H1 (cell line): ENCODE measurements at regions not wholly inside any gene's neighbourhood (a gene's known extent, or its start where the extent isn't known, plus 50 kb on each side); places are given as distances from the start of the nearest gene placed in this dataset.

Source experiments
- CHD1 ChIP-seq: IDR thresholded peaks from 2 replicates; pipeline ENCODE4 v1.6.1; 2012; ENCODE audit warnings: low read depth, low read length, improper control_type of control experiment
- CREB1 ChIP-seq: IDR thresholded peaks from 2 replicates; pipeline ENCODE4 v1.6.1; 2012; ENCODE audit warnings: inconsistent platforms
- EGR1 ChIP-seq: IDR thresholded peaks from 2 replicates; pipeline ENCODE4 v1.6.1; 2011; ENCODE audit warnings: low read depth, low read length, borderline replicate concordance
- SIRT6 ChIP-seq: IDR thresholded peaks from one replicate; pipeline ENCODE4 v1.7.1; 2012; ENCODE audit warnings: low read length, inconsistent platforms
- TAF1 ChIP-seq: IDR thresholded peaks from 2 replicates; pipeline ENCODE4 v1.6.1; 2011; ENCODE audit warnings: mild to moderate bottlenecking, low read depth, low read length
- ZNF274 ChIP-seq: IDR thresholded peaks from 2 replicates; pipeline ENCODE4 v1.7.0; 2012; ENCODE audit warnings: low read length, borderline replicate concordance; ENCODE audit errors: extremely low read depth
- TF ChIP-seq, protein P1 (sequence below): fragments of 300-600 bp; sonication (generic); IDR thresholded peaks from 2 replicates; pipeline ENCODE4 v1.7.1; 2012; ENCODE audit warnings: low read length, moderate library complexity, mild to moderate bottlenecking, inconsistent platforms; ENCODE audit not compliant: insufficient replicate concordance

- TF ChIP-seq, protein P1, sequence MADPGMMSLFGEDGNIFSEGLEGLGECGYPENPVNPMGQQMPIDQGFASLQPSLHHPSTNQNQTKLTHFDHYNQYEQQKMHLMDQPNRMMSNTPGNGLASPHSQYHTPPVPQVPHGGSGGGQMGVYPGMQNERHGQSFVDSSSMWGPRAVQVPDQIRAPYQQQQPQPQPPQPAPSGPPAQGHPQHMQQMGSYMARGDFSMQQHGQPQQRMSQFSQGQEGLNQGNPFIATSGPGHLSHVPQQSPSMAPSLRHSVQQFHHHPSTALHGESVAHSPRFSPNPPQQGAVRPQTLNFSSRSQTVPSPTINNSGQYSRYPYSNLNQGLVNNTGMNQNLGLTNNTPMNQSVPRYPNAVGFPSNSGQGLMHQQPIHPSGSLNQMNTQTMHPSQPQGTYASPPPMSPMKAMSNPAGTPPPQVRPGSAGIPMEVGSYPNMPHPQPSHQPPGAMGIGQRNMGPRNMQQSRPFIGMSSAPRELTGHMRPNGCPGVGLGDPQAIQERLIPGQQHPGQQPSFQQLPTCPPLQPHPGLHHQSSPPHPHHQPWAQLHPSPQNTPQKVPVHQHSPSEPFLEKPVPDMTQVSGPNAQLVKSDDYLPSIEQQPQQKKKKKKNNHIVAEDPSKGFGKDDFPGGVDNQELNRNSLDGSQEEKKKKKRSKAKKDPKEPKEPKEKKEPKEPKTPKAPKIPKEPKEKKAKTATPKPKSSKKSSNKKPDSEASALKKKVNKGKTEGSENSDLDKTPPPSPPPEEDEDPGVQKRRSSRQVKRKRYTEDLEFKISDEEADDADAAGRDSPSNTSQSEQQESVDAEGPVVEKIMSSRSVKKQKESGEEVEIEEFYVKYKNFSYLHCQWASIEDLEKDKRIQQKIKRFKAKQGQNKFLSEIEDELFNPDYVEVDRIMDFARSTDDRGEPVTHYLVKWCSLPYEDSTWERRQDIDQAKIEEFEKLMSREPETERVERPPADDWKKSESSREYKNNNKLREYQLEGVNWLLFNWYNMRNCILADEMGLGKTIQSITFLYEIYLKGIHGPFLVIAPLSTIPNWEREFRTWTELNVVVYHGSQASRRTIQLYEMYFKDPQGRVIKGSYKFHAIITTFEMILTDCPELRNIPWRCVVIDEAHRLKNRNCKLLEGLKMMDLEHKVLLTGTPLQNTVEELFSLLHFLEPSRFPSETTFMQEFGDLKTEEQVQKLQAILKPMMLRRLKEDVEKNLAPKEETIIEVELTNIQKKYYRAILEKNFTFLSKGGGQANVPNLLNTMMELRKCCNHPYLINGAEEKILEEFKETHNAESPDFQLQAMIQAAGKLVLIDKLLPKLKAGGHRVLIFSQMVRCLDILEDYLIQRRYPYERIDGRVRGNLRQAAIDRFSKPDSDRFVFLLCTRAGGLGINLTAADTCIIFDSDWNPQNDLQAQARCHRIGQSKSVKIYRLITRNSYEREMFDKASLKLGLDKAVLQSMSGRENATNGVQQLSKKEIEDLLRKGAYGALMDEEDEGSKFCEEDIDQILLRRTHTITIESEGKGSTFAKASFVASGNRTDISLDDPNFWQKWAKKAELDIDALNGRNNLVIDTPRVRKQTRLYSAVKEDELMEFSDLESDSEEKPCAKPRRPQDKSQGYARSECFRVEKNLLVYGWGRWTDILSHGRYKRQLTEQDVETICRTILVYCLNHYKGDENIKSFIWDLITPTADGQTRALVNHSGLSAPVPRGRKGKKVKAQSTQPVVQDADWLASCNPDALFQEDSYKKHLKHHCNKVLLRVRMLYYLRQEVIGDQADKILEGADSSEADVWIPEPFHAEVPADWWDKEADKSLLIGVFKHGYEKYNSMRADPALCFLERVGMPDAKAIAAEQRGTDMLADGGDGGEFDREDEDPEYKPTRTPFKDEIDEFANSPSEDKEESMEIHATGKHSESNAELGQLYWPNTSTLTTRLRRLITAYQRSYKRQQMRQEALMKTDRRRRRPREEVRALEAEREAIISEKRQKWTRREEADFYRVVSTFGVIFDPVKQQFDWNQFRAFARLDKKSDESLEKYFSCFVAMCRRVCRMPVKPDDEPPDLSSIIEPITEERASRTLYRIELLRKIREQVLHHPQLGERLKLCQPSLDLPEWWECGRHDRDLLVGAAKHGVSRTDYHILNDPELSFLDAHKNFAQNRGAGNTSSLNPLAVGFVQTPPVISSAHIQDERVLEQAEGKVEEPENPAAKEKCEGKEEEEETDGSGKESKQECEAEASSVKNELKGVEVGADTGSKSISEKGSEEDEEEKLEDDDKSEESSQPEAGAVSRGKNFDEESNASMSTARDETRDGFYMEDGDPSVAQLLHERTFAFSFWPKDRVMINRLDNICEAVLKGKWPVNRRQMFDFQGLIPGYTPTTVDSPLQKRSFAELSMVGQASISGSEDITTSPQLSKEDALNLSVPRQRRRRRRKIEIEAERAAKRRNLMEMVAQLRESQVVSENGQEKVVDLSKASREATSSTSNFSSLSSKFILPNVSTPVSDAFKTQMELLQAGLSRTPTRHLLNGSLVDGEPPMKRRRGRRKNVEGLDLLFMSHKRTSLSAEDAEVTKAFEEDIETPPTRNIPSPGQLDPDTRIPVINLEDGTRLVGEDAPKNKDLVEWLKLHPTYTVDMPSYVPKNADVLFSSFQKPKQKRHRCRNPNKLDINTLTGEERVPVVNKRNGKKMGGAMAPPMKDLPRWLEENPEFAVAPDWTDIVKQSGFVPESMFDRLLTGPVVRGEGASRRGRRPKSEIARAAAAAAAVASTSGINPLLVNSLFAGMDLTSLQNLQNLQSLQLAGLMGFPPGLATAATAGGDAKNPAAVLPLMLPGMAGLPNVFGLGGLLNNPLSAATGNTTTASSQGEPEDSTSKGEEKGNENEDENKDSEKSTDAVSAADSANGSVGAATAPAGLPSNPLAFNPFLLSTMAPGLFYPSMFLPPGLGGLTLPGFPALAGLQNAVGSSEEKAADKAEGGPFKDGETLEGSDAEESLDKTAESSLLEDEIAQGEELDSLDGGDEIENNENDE = no peak
- TF ChIP-seq CHD1 = no peak
- no peak for TF ChIP-seq TAF1
- TF ChIP-seq EGR1 = no peak
- TF ChIP-seq SIRT6 = no peak
- no peak for TF ChIP-seq ZNF274
- no peak for TF ChIP-seq CREB1
- TF ChIP-seq, all 59 proteins: peak for 0
Measured at GRCh38 chr9:135209852-135210251, 122.4 kb downstream of the OLFM1 start (continued).
